Right ventricle myocardium superior (tissue), 1 donor: ENCODE measurements at regions not wholly inside any gene's neighbourhood (a gene's known extent, or its start where the extent isn't known, plus 50 kb on each side); places are given as distances from the start of the nearest gene placed in this dataset.

Source experiments
- ATAC-seq: fragments of 200-7000 bp; cut with Tn5 transposase; one replicate; pipeline ENCODE4 v1.9.1; 2020; ENCODE audit warnings: mild to moderate bottlenecking; ENCODE audit not compliant: poor library complexity
- DNase-seq: peaks from one replicate; pipeline ENCODE4 v3.0.0-alpha.2; 2020
- intact Hi-C: fragments of 100-400 bp; cut with DNase I; formaldehyde crosslinking; loops from one replicate; pipeline ENCODE4 v1.11.2; 2022
- donor health status: DM: no; HTN: yes; CAD: no; lungs with severe emphysema.

- ATAC-seq (peak; percentile 69), DNase-seq (no peak)
- intact Hi-C loops = no loop called here
These were observed 142.6 kb downstream of the PSMG1 start for GRCh38 chr21:39040494-39041110.

- ATAC-seq (no peak), DNase-seq (no peak)
- intact Hi-C loops = no loop called here
These were observed 145.3 kb downstream of the PSMG1 start for GRCh38 chr21:39037807-39038405.

- ATAC-seq (no peak), DNase-seq (no peak)
- intact Hi-C loops = no loop called here
These were observed 146.7 kb downstream of the PSMG1 start for GRCh38 chr21:39036581-39036980.

- ATAC-seq (no peak), DNase-seq (no peak)
- intact Hi-C loops = no loop called here
These were observed 148.4 kb downstream of the PSMG1 start for GRCh38 chr21:39034590-39035536.

- intact Hi-C loops = no loop called here
- ATAC-seq = peak; percentile 62
- DNase-seq = peak; percentile 55
These were observed 149.2 kb downstream of the PSMG1 start for GRCh38 chr21:39033878-39034589.

- intact Hi-C loops = no loop called here
- no peak for DNase-seq
- no peak for ATAC-seq
These were observed 153.1 kb downstream of the PSMG1 start for GRCh38 chr21:39029900-39030884.

- DNase-seq (no peak), ATAC-seq (peak; percentile 27)
- intact Hi-C loops = no loop called here
These were observed 154.0 kb downstream of the PSMG1 start for GRCh38 chr21:39029086-39029755.

GRCh38 chr21:39025198-39025597, 158.1 kb downstream of the PSMG1 start:
- ATAC-seq = no peak
- DNase-seq = no peak
- intact Hi-C loops = no loop called here

GRCh38 chr21:39024538-39024937, 158.7 kb downstream of the PSMG1 start:
- ATAC-seq (no peak), DNase-seq (no peak)
- intact Hi-C loops = no loop called here

- DNase-seq = peak; percentile 90
- ATAC-seq = peak; percentile 95
- intact Hi-C loops = no loop called here
These were observed 160.2 kb downstream of the PSMG1 start for GRCh38 chr21:39022863-39023693.

GRCh38 chr21:39022466-39022862, 160.8 kb downstream of the PSMG1 start:
- no peak for ATAC-seq
- intact Hi-C loops = no loop called here

GRCh38 chr21:39022035-39022434, 161.2 kb downstream of the PSMG1 start:
- intact Hi-C loops = no loop called here
- ATAC-seq (no peak), DNase-seq (no peak)

More at GRCh38 chr21:39022466-39022862, 160.8 kb downstream of the PSMG1 start:
- no peak for DNase-seq

GRCh38 chr21:39021478-39021832, 161.8 kb downstream of the PSMG1 start:
- ATAC-seq = no peak
- DNase-seq = no peak
- intact Hi-C loops = no loop called here

GRCh38 chr21:39020751-39021477, 162.3 kb downstream of the PSMG1 start:
- intact Hi-C loops = no loop called here
- ATAC-seq = no peak
- peak; percentile 67 for DNase-seq

GRCh38 chr21:39018730-39019129, 164.5 kb downstream of the PSMG1 start:
- DNase-seq (no peak), ATAC-seq (no peak)
- intact Hi-C loops = no loop called here

GRCh38 chr21:39016740-39017315, 166.4 kb downstream of the PSMG1 start:
- intact Hi-C loops = no loop called here
- peak; percentile 34 for ATAC-seq
- DNase-seq = no peak
